ENCODE measurements at regions not wholly inside any gene's neighbourhood (a gene's known extent, or its start where the extent isn't known, plus 50 kb on each side); places are given as distances from the start of the nearest gene placed in this dataset.

GRCh38 chr7:17632384-17632783 lies 307.9 kb downstream of the SNX13 start:
- Histone ChIP-seq H3K27ac (ENCODE audit: low read depth, low read length) (no peak overlapping the region), H3K36me3 (ENCODE audit: control insufficient read depth, insufficient read depth, low read length) (no peaks in the 10 kb centered on the region), H3K9ac (ENCODE audit: low read length) (no peak overlapping the region), H3K4me1 (ENCODE audit: control insufficient read depth, insufficient read depth, low read length) (no peaks in the 10 kb centered on the region), H3K27me3 (ENCODE audit: control insufficient read depth, insufficient read depth, low read length) (no peaks in the 10 kb centered on the region), H3K4me3 (ENCODE audit: low read length) (no peak overlapping the region)

- Histone ChIP-seq H3K4me1 (ENCODE audit: control insufficient read depth, insufficient read depth, low read length) (no peaks in the 10 kb centered on the region), H3K27me3 (ENCODE audit: control insufficient read depth, insufficient read depth, low read length) (no peaks in the 10 kb centered on the region), H3K36me3 (ENCODE audit: control insufficient read depth, insufficient read depth, low read length) (no peaks in the 10 kb centered on the region), H3K4me3 (ENCODE audit: low read length) (no peak overlapping the region), H3K27ac (ENCODE audit: low read depth, low read length) (no peak overlapping the region), H3K9ac (ENCODE audit: low read length) (no peak overlapping the region)
Observed at GRCh38 chr7:17633067-17633466, 307.2 kb downstream of the SNX13 start.

GRCh38 chr7:17638727-17639126 lies 301.6 kb downstream of the SNX13 start:
- Histone ChIP-seq H3K27ac (ENCODE audit: low read depth, low read length) (no peak overlapping the region), H3K4me3 (ENCODE audit: low read length) (no peak overlapping the region), H3K4me1 (ENCODE audit: control insufficient read depth, insufficient read depth, low read length) (no peaks in the 10 kb centered on the region), H3K9ac (ENCODE audit: low read length) (no peak overlapping the region), H3K36me3 (ENCODE audit: control insufficient read depth, insufficient read depth, low read length) (no peaks in the 10 kb centered on the region), H3K27me3 (ENCODE audit: control insufficient read depth, insufficient read depth, low read length) (no peaks in the 10 kb centered on the region)

- no peaks in the 10 kb centered on the region for H3K36me3 ChIP-seq (ENCODE audit: control insufficient read depth, insufficient read depth, low read length)
- no peak overlapping the region for H3K4me3 ChIP-seq (ENCODE audit: low read length)
- no peaks in the 10 kb centered on the region for H3K4me1 ChIP-seq (ENCODE audit: control insufficient read depth, insufficient read depth, low read length)
- H3K9ac ChIP-seq (ENCODE audit: low read length), result no peak overlapping the region
- no peaks in the 10 kb centered on the region for H3K27me3 ChIP-seq (ENCODE audit: control insufficient read depth, insufficient read depth, low read length)
- H3K27ac ChIP-seq (ENCODE audit: low read depth, low read length), result no peak overlapping the region
Observed at GRCh38 chr7:17640730-17641377, 299.4 kb downstream of the SNX13 start.

GRCh38 chr7:17645500-17645899 lies 294.8 kb downstream of the SNX13 start:
- Histone ChIP-seq H3K27ac (ENCODE audit: low read depth, low read length) (no peak overlapping the region), H3K9ac (ENCODE audit: low read length) (no peak overlapping the region), H3K4me3 (ENCODE audit: low read length) (no peak overlapping the region), H3K36me3 (ENCODE audit: control insufficient read depth, insufficient read depth, low read length) (no peaks in the 10 kb centered on the region), H3K4me1 (ENCODE audit: control insufficient read depth, insufficient read depth, low read length) (no peaks in the 10 kb centered on the region), H3K27me3 (ENCODE audit: control insufficient read depth, insufficient read depth, low read length) (no peaks in the 10 kb centered on the region)

GRCh38 chr7:17646253-17646956 lies 293.9 kb downstream of the SNX13 start:
- H3K27me3 ChIP-seq (ENCODE audit: control insufficient read depth, insufficient read depth, low read length), result no peaks in the 10 kb centered on the region
- no peak overlapping the region for H3K9ac ChIP-seq (ENCODE audit: low read length)
- no peak overlapping the region for H3K27ac ChIP-seq (ENCODE audit: low read depth, low read length)
- H3K4me3 ChIP-seq (ENCODE audit: low read length), result no peak overlapping the region
- H3K36me3 ChIP-seq (ENCODE audit: control insufficient read depth, insufficient read depth, low read length), result no peaks in the 10 kb centered on the region
- H3K4me1 ChIP-seq (ENCODE audit: control insufficient read depth, insufficient read depth, low read length), result no peaks in the 10 kb centered on the region

- H3K27ac ChIP-seq (ENCODE audit: low read depth, low read length), result peak overlapping the region; percentile 25
- H3K4me1 ChIP-seq (ENCODE audit: control insufficient read depth, insufficient read depth, low read length), result no peaks in the 10 kb centered on the region
- H3K9ac ChIP-seq (ENCODE audit: low read length), result no peak overlapping the region
- no peak overlapping the region for H3K4me3 ChIP-seq (ENCODE audit: low read length)
- H3K27me3 ChIP-seq (ENCODE audit: control insufficient read depth, insufficient read depth, low read length), result no peaks in the 10 kb centered on the region
- H3K36me3 ChIP-seq (ENCODE audit: control insufficient read depth, insufficient read depth, low read length), result no peaks in the 10 kb centered on the region
Observed at GRCh38 chr7:17651341-17651740, 289.0 kb downstream of the SNX13 start.

GRCh38 chr7:17651863-17652385 lies 288.4 kb downstream of the SNX13 start:
- H3K36me3 ChIP-seq (ENCODE audit: control insufficient read depth, insufficient read depth, low read length), result no peaks in the 10 kb centered on the region
- peak overlapping the region; percentile 30 for H3K27ac ChIP-seq (ENCODE audit: low read depth, low read length)
- H3K4me3 ChIP-seq (ENCODE audit: low read length), result no peak overlapping the region
- H3K9ac ChIP-seq (ENCODE audit: low read length), result no peak overlapping the region
- H3K4me1 ChIP-seq (ENCODE audit: control insufficient read depth, insufficient read depth, low read length), result no peaks in the 10 kb centered on the region
- no peaks in the 10 kb centered on the region for H3K27me3 ChIP-seq (ENCODE audit: control insufficient read depth, insufficient read depth, low read length)

GRCh38 chr7:17654940-17655339 lies 285.4 kb downstream of the SNX13 start:
- H3K4me1 ChIP-seq (ENCODE audit: control insufficient read depth, insufficient read depth, low read length), result no peaks in the 10 kb centered on the region
- H3K9ac ChIP-seq (ENCODE audit: low read length), result no peak overlapping the region
- H3K27me3 ChIP-seq (ENCODE audit: control insufficient read depth, insufficient read depth, low read length), result no peaks in the 10 kb centered on the region
- no peak overlapping the region for H3K4me3 ChIP-seq (ENCODE audit: low read length)
- H3K36me3 ChIP-seq (ENCODE audit: control insufficient read depth, insufficient read depth, low read length), result no peaks in the 10 kb centered on the region
- H3K27ac ChIP-seq (ENCODE audit: low read depth, low read length), result no peak overlapping the region

- no peaks in the 10 kb centered on the region for H3K27me3 ChIP-seq (ENCODE audit: control insufficient read depth, insufficient read depth, low read length)
- H3K4me1 ChIP-seq (ENCODE audit: control insufficient read depth, insufficient read depth, low read length), result peaks cover 3% of the 10 kb centered on the region
- no peaks in the 10 kb centered on the region for H3K36me3 ChIP-seq (ENCODE audit: control insufficient read depth, insufficient read depth, low read length)
- H3K4me3 ChIP-seq (ENCODE audit: low read length), result no peak overlapping the region
- H3K27ac ChIP-seq (ENCODE audit: low read depth, low read length), result no peak overlapping the region
- no peak overlapping the region for H3K9ac ChIP-seq (ENCODE audit: low read length)
Observed at GRCh38 chr7:17659126-17659525, 281.2 kb downstream of the SNX13 start.

- Histone ChIP-seq H3K4me3 (ENCODE audit: low read length) (no peak overlapping the region), H3K27ac (ENCODE audit: low read depth, low read length) (no peak overlapping the region), H3K4me1 (ENCODE audit: control insufficient read depth, insufficient read depth, low read length) (peaks cover 3% of the 10 kb centered on the region), H3K27me3 (ENCODE audit: control insufficient read depth, insufficient read depth, low read length) (no peaks in the 10 kb centered on the region), H3K9ac (ENCODE audit: low read length) (no peak overlapping the region), H3K36me3 (ENCODE audit: control insufficient read depth, insufficient read depth, low read length) (no peaks in the 10 kb centered on the region)
Observed at GRCh38 chr7:17660116-17660515, 280.2 kb downstream of the SNX13 start.

- Histone ChIP-seq H3K27me3 (ENCODE audit: control insufficient read depth, insufficient read depth, low read length) (no peaks in the 10 kb centered on the region), H3K9ac (ENCODE audit: low read length) (no peak overlapping the region), H3K4me1 (ENCODE audit: control insufficient read depth, insufficient read depth, low read length) (peaks cover 3% of the 10 kb centered on the region), H3K36me3 (ENCODE audit: control insufficient read depth, insufficient read depth, low read length) (no peaks in the 10 kb centered on the region), H3K27ac (ENCODE audit: low read depth, low read length) (no peak overlapping the region), H3K4me3 (ENCODE audit: low read length) (no peak overlapping the region)
Observed at GRCh38 chr7:17661982-17662585, 278.2 kb downstream of the SNX13 start.

Data from rectal smooth muscle tissue (tissue), 1 donor.